ENCODE measurements at regions not wholly inside any gene's neighbourhood (a gene's known extent, or its start where the extent isn't known, plus 50 kb on each side); places are given as distances from the start of the nearest gene placed in this dataset.
A peak's percentile ranks its signal among the peaks of the same experiment; 100 is the strongest.

- no peaks in the 10 kb centered on the region for H3K27me3 ChIP-seq (replicated peaks; ENCODE audit: control insufficient read depth, insufficient read depth, low read length)
- no peaks in the 10 kb centered on the region for H3K9me3 ChIP-seq (ENCODE audit: control insufficient read depth, low read length)
- DNase-seq (ENCODE audit: low read depth), result no peak
- no peaks in the 10 kb centered on the region for H3K36me3 ChIP-seq (ENCODE audit: control insufficient read depth, insufficient read depth, low read length, severe bottlenecking)
- no peak overlapping the region for H3K4me3 ChIP-seq (ENCODE audit: low read length)
- H3K4me1 ChIP-seq (ENCODE audit: control insufficient read depth, insufficient read depth, low read length), result no peaks in the 10 kb centered on the region
- H3K9ac ChIP-seq (ENCODE audit: low read length), result no peak overlapping the region
These were observed 118.8 kb upstream of the ADAMTS19 start for GRCh38 chr5:129341306-129341705.

GRCh38 chr5:129342796-129343195 is 117.3 kb upstream of the ADAMTS19 start:
- no peak overlapping the region for H3K9ac ChIP-seq (ENCODE audit: low read length)
- H3K4me1 ChIP-seq (ENCODE audit: control insufficient read depth, insufficient read depth, low read length), result no peaks in the 10 kb centered on the region
- H3K4me3 ChIP-seq (ENCODE audit: low read length), result no peak overlapping the region
- no peaks in the 10 kb centered on the region for H3K36me3 ChIP-seq (ENCODE audit: control insufficient read depth, insufficient read depth, low read length, severe bottlenecking)
- no peaks in the 10 kb centered on the region for H3K9me3 ChIP-seq (ENCODE audit: control insufficient read depth, low read length)
- DNase-seq (ENCODE audit: low read depth), result no peak
- H3K27me3 ChIP-seq (replicated peaks; ENCODE audit: control insufficient read depth, insufficient read depth, low read length), result no peaks in the 10 kb centered on the region

GRCh38 chr5:129345213-129345924 is 114.7 kb upstream of the ADAMTS19 start:
- H3K9me3 ChIP-seq (ENCODE audit: control insufficient read depth, low read length), result peaks cover 7% of the 10 kb centered on the region
- H3K4me1 ChIP-seq (ENCODE audit: control insufficient read depth, insufficient read depth, low read length), result no peaks in the 10 kb centered on the region
- H3K4me3 ChIP-seq (ENCODE audit: low read length), result no peak overlapping the region
- H3K9ac ChIP-seq (ENCODE audit: low read length), result no peak overlapping the region
- H3K36me3 ChIP-seq (ENCODE audit: control insufficient read depth, insufficient read depth, low read length, severe bottlenecking), result no peaks in the 10 kb centered on the region
- DNase-seq (ENCODE audit: low read depth), result no peak
- H3K27me3 ChIP-seq (replicated peaks; ENCODE audit: control insufficient read depth, insufficient read depth, low read length), result no peaks in the 10 kb centered on the region

- no peaks in the 10 kb centered on the region for H3K4me1 ChIP-seq (ENCODE audit: control insufficient read depth, insufficient read depth, low read length)
These were observed 103.3 kb upstream of the ADAMTS19 start for GRCh38 chr5:129356846-129357245.

GRCh38 chr5:129358069-129358468 is 102.0 kb upstream of the ADAMTS19 start:
- no peak overlapping the region for H3K9ac ChIP-seq (ENCODE audit: low read length)
- H3K9me3 ChIP-seq (ENCODE audit: control insufficient read depth, low read length), result no peaks in the 10 kb centered on the region
- H3K36me3 ChIP-seq (ENCODE audit: control insufficient read depth, insufficient read depth, low read length, severe bottlenecking), result no peaks in the 10 kb centered on the region
- peaks cover 6% of the 10 kb centered on the region for H3K4me1 ChIP-seq (ENCODE audit: control insufficient read depth, insufficient read depth, low read length)
- no peaks in the 10 kb centered on the region for H3K27me3 ChIP-seq (replicated peaks; ENCODE audit: control insufficient read depth, insufficient read depth, low read length)
- H3K4me3 ChIP-seq (ENCODE audit: low read length), result no peak overlapping the region
- no peak for DNase-seq (ENCODE audit: low read depth)

More at GRCh38 chr5:129356846-129357245, 103.3 kb upstream of the ADAMTS19 start:
- Histone ChIP-seq H3K27me3 (replicated peaks; ENCODE audit: control insufficient read depth, insufficient read depth, low read length) (no peaks in the 10 kb centered on the region), H3K9me3 (ENCODE audit: control insufficient read depth, low read length) (no peaks in the 10 kb centered on the region), H3K9ac (ENCODE audit: low read length) (no peak overlapping the region), H3K36me3 (ENCODE audit: control insufficient read depth, insufficient read depth, low read length, severe bottlenecking) (no peaks in the 10 kb centered on the region), H3K4me3 (ENCODE audit: low read length) (no peak overlapping the region)
- DNase-seq (ENCODE audit: low read depth), result no peak

- Histone ChIP-seq H3K4me1 (ENCODE audit: control insufficient read depth, insufficient read depth, low read length) (peaks cover 6% of the 10 kb centered on the region), H3K27me3 (replicated peaks; ENCODE audit: control insufficient read depth, insufficient read depth, low read length) (no peaks in the 10 kb centered on the region), H3K9me3 (ENCODE audit: control insufficient read depth, low read length) (no peaks in the 10 kb centered on the region), H3K36me3 (ENCODE audit: control insufficient read depth, insufficient read depth, low read length, severe bottlenecking) (no peaks in the 10 kb centered on the region), H3K9ac (ENCODE audit: low read length) (no peak overlapping the region), H3K4me3 (ENCODE audit: low read length) (no peak overlapping the region)
- no peak for DNase-seq (ENCODE audit: low read depth)
These were observed 100.6 kb upstream of the ADAMTS19 start for GRCh38 chr5:129359450-129359849.

GRCh38 chr5:129361441-129362025 is 98.6 kb upstream of the ADAMTS19 start:
- H3K27me3 ChIP-seq (replicated peaks; ENCODE audit: control insufficient read depth, insufficient read depth, low read length), result no peaks in the 10 kb centered on the region
- peaks cover 5% of the 10 kb centered on the region for H3K9me3 ChIP-seq (ENCODE audit: control insufficient read depth, low read length)
- peaks cover 6% of the 10 kb centered on the region for H3K4me1 ChIP-seq (ENCODE audit: control insufficient read depth, insufficient read depth, low read length)
- no peaks in the 10 kb centered on the region for H3K36me3 ChIP-seq (ENCODE audit: control insufficient read depth, insufficient read depth, low read length, severe bottlenecking)
- no peak overlapping the region for H3K4me3 ChIP-seq (ENCODE audit: low read length)
- no peak overlapping the region for H3K9ac ChIP-seq (ENCODE audit: low read length)
- DNase-seq (ENCODE audit: low read depth), result peak; percentile 75

- peaks cover 9% of the 10 kb centered on the region for H3K4me1 ChIP-seq (ENCODE audit: control insufficient read depth, insufficient read depth, low read length)
- H3K27me3 ChIP-seq (replicated peaks; ENCODE audit: control insufficient read depth, insufficient read depth, low read length), result no peaks in the 10 kb centered on the region
- no peak overlapping the region for H3K9ac ChIP-seq (ENCODE audit: low read length)
- H3K36me3 ChIP-seq (ENCODE audit: control insufficient read depth, insufficient read depth, low read length, severe bottlenecking), result no peaks in the 10 kb centered on the region
- H3K9me3 ChIP-seq (ENCODE audit: control insufficient read depth, low read length), result peaks cover 5% of the 10 kb centered on the region
- peak; percentile 41 for DNase-seq (ENCODE audit: low read depth)
- H3K4me3 ChIP-seq (ENCODE audit: low read length), result no peak overlapping the region
These were observed 97.6 kb upstream of the ADAMTS19 start for GRCh38 chr5:129362456-129362855.

- peaks cover 5% of the 10 kb centered on the region for H3K9me3 ChIP-seq (ENCODE audit: control insufficient read depth, low read length)
- H3K27me3 ChIP-seq (replicated peaks; ENCODE audit: control insufficient read depth, insufficient read depth, low read length), result no peaks in the 10 kb centered on the region
- no peak for DNase-seq (ENCODE audit: low read depth)
- H3K36me3 ChIP-seq (ENCODE audit: control insufficient read depth, insufficient read depth, low read length, severe bottlenecking), result no peaks in the 10 kb centered on the region
- peaks cover 17% of the 10 kb centered on the region for H3K4me1 ChIP-seq (ENCODE audit: control insufficient read depth, insufficient read depth, low read length)
- no peak overlapping the region for H3K9ac ChIP-seq (ENCODE audit: low read length)
- no peak overlapping the region for H3K4me3 ChIP-seq (ENCODE audit: low read length)
These were observed 96.1 kb upstream of the ADAMTS19 start for GRCh38 chr5:129363991-129364390.

GRCh38 chr5:129367883-129368282 is 92.2 kb upstream of the ADAMTS19 start:
- peak; percentile 67 for DNase-seq (ENCODE audit: low read depth)
- H3K4me3 ChIP-seq (ENCODE audit: low read length), result no peak overlapping the region

GRCh38 chr5:129372025-129372424 is 88.1 kb upstream of the ADAMTS19 start:
- H3K4me3 ChIP-seq (ENCODE audit: low read length), result no peak overlapping the region
- H3K4me1 ChIP-seq (ENCODE audit: control insufficient read depth, insufficient read depth, low read length), result peaks cover 12% of the 10 kb centered on the region
- no peak overlapping the region for H3K9ac ChIP-seq (ENCODE audit: low read length)
- H3K36me3 ChIP-seq (ENCODE audit: control insufficient read depth, insufficient read depth, low read length, severe bottlenecking), result no peaks in the 10 kb centered on the region
- no peaks in the 10 kb centered on the region for H3K27me3 ChIP-seq (replicated peaks; ENCODE audit: control insufficient read depth, insufficient read depth, low read length)
- no peaks in the 10 kb centered on the region for H3K9me3 ChIP-seq (ENCODE audit: control insufficient read depth, low read length)
- DNase-seq (ENCODE audit: low read depth), result no peak

More at GRCh38 chr5:129367883-129368282, 92.2 kb upstream of the ADAMTS19 start:
- Histone ChIP-seq H3K27me3 (replicated peaks; ENCODE audit: control insufficient read depth, insufficient read depth, low read length) (no peaks in the 10 kb centered on the region), H3K9me3 (ENCODE audit: control insufficient read depth, low read length) (peaks cover 5% of the 10 kb centered on the region), H3K9ac (ENCODE audit: low read length) (no peak overlapping the region), H3K4me1 (ENCODE audit: control insufficient read depth, insufficient read depth, low read length) (peaks cover 12% of the 10 kb centered on the region), H3K36me3 (ENCODE audit: control insufficient read depth, insufficient read depth, low read length, severe bottlenecking) (no peaks in the 10 kb centered on the region)
